Endothelial cell of umbilical vein (primary cell): ENCODE measurements at regions not wholly inside any gene's neighbourhood (a gene's known extent, or its start where the extent isn't known, plus 50 kb on each side); places are given as distances from the start of the nearest gene placed in this dataset.

ENCODE experiments used
- BruUV-seq: library from RNA; stranded (reverse); fragments of 400-500 nt; replicated peaks from 2 replicates; lab custom pipeline; 2021; lab: Mats Ljungman, UMichigan
- CTCF ChIA-PET: fragments of 300-600, 350-600 bp; sonication (Branson Sonifier 250); formaldehyde crosslinking; loops from one replicate; lab custom pipeline; 2021; ENCODE audit warnings: antibody characterized with exemption, inconsistent platforms; lab: Charles Lee
- POLR2A ChIA-PET: fragments of 300-600, 350-600 bp; sonication (Branson Sonifier 250); formaldehyde crosslinking; loops from one replicate; lab custom pipeline; 2021; ENCODE audit warnings: antibody characterized with exemption, inconsistent platforms; lab: Charles Lee
- DNase-seq: peaks from one replicate; pipeline ENCODE4 v3.0.0-alpha.2; 2011; ENCODE audit warnings: low read depth, low spot score
- FAIRE-seq: peaks from 2 replicates; lab custom pipeline; 2011; peaks lifted over from hg19 to GRCh38; lab: Jason Lieb, UNC
- H2AFZ ChIP-seq: 2 replicates; pipeline ENCODE4 v1.6.0; 2012; ENCODE audit warnings: low read depth, low read length, control low read depth, inconsistent platforms
- H3K27ac ChIP-seq: 2 replicates; pipeline ENCODE4 v1.5.1; 2011; ENCODE audit warnings: low read depth, mild to moderate bottlenecking, control low read depth, low read length, moderate library complexity; ENCODE audit not compliant: insufficient read depth
- H3K27me3 ChIP-seq, 2 experiments: 2 replicates each; pipeline versions ENCODE4 v1.6.0 to v1.6.1; 2011; ENCODE audit warnings: low read length in 2 of 2, mixed read lengths in 1 of 2; ENCODE audit not compliant: control insufficient read depth in 2 of 2, insufficient read depth in 2 of 2
- H3K36me3 ChIP-seq, 2 experiments: 2 replicates in 1 of 2; 3 replicates in 1 of 2; pipeline ENCODE4 v1.5.1; 2011; ENCODE audit warnings: low read length in 2 of 2, mild to moderate bottlenecking in 1 of 2, moderate library complexity in 1 of 2; ENCODE audit not compliant: control insufficient read depth in 2 of 2, insufficient read depth in 2 of 2; ENCODE audit errors: extremely low read depth in 1 of 2
- H3K4me1 ChIP-seq: 3 replicates; pipeline ENCODE4 v1.5.1; 2011; ENCODE audit warnings: mild to moderate bottlenecking, low read length; ENCODE audit not compliant: control insufficient read depth, insufficient read depth; ENCODE audit errors: extremely low read depth
- H3K4me2 ChIP-seq: 2 replicates; pipeline ENCODE4 v1.6.1; 2011; ENCODE audit warnings: low read length, control low read depth, mixed read lengths; ENCODE audit not compliant: insufficient read depth
- H3K4me3 ChIP-seq, 3 experiments: fragments of 200-600 bp in 1 of 3; sonication (generic), shearing (Covaris generic) in 1 of 3; replicated peaks in 1 of 3; 2 replicates each; pipeline ENCODE4 v1.5.1; 2011 to 2016; ENCODE audit warnings: control low read depth in 3 of 3, low read length in 3 of 3, mild to moderate bottlenecking in 2 of 3, inconsistent platforms in 1 of 3, low read depth in 1 of 3, moderate library complexity in 1 of 3; ENCODE audit not compliant: insufficient read depth in 1 of 3
- H3K79me2 ChIP-seq: 2 replicates; pipeline ENCODE4 v1.6.0; 2012; ENCODE audit warnings: low read length, inconsistent platforms; ENCODE audit not compliant: control insufficient read depth, insufficient read depth
- H3K9ac ChIP-seq: replicated peaks from 2 replicates; pipeline ENCODE3; 2011; ENCODE audit warnings: low read length, control low read depth; ENCODE audit not compliant: insufficient read depth; ENCODE audit errors: extremely low read depth
- H3K9me1 ChIP-seq: replicated peaks from 3 replicates; pipeline ENCODE4 v1.6.0; 2011; ENCODE audit warnings: mild to moderate bottlenecking, low read length; ENCODE audit not compliant: control insufficient read depth, insufficient read depth; ENCODE audit errors: extremely low read depth
- H3K9me3 ChIP-seq: replicated peaks from 2 replicates; pipeline ENCODE4 v1.5.1; 2012; ENCODE audit warnings: low read length, inconsistent platforms; ENCODE audit not compliant: control insufficient read depth, insufficient read depth
- H4K20me1 ChIP-seq: replicated peaks from 2 replicates; pipeline ENCODE3; 2011; ENCODE audit warnings: mild to moderate bottlenecking, low read length; ENCODE audit not compliant: control insufficient read depth, insufficient read depth; ENCODE audit errors: extremely low read depth
- EZH2 ChIP-seq: IDR thresholded peaks from 2 replicates; pipeline ENCODE4 v1.6.1; 2012; ENCODE audit warnings: borderline replicate concordance, low read depth, mild to moderate bottlenecking, moderate library complexity, low read length, inconsistent platforms; ENCODE audit not compliant: severe bottlenecking
- FOS ChIP-seq: IDR thresholded peaks from 2 replicates; pipeline ENCODE4 v1.6.1; 2011; ENCODE audit warnings: mild to moderate bottlenecking, low read length, moderate library complexity, borderline replicate concordance; ENCODE audit not compliant: insufficient read depth
- GATA2 ChIP-seq: IDR thresholded peaks from 2 replicates; pipeline ENCODE4 v1.7.0; 2011; ENCODE audit warnings: low read depth, mild to moderate bottlenecking, moderate library complexity, mixed read lengths, low read length; ENCODE audit not compliant: insufficient read length, insufficient read depth
- JUN ChIP-seq: IDR thresholded peaks from 2 replicates; pipeline ENCODE4 v1.6.1; 2011; ENCODE audit warnings: borderline replicate concordance, low read depth; ENCODE audit not compliant: insufficient read length, insufficient read depth
- MYC ChIP-seq: IDR thresholded peaks from one replicate; pipeline ENCODE4 v1.6.1; 2011; ENCODE audit warnings: mild to moderate bottlenecking, low read depth, low read length
- POLR2A ChIP-seq: IDR thresholded peaks from 2 replicates; pipeline ENCODE4 v1.6.1; 2012; ENCODE audit warnings: low read depth, mild to moderate bottlenecking, control low read depth, low read length
- POLR2AphosphoS5 ChIP-seq: IDR thresholded peaks from 2 replicates; pipeline ENCODE4 v1.6.1; 2012; ENCODE audit warnings: low read depth, mild to moderate bottlenecking, control low read depth, low read length, moderate library complexity; ENCODE audit not compliant: insufficient read depth
- dilution Hi-C: fragments of 300-500 bp; cut with MboI; formaldehyde crosslinking; loops from one replicate; pipeline ENCODE4 v1.15.0; 2019; ENCODE audit warnings: low sequenced_read_pairs; ENCODE audit not compliant: extremely low pct_ligation_motif_present
- intact Hi-C: fragments of 100-400 bp; cut with micrococcal nuclease; formaldehyde crosslinking; loops from one replicate; pipeline ENCODE4 v1.10.0; 2022
- TF ChIP-seq, protein P1 (sequence below), 2 donors: IDR thresholded peaks; 1 replicate in 1 of 2; 2 replicates in 1 of 2; pipeline ENCODE4 v1.5.1; 2011; ENCODE audit warnings: low read length in 2 of 2, mild to moderate bottlenecking in 2 of 2, moderate library complexity in 2 of 2, control low read depth in 1 of 2, inconsistent platforms in 1 of 2, low read depth in 1 of 2; ENCODE audit not compliant: insufficient read depth in 1 of 2; ENCODE audit errors: extremely low read depth in 1 of 2
- TF ChIP-seq, protein P2 (sequence below): IDR thresholded peaks from 2 replicates; pipeline ENCODE4 v1.6.1; 2011; ENCODE audit not compliant: insufficient read depth, insufficient read length

DNA sequence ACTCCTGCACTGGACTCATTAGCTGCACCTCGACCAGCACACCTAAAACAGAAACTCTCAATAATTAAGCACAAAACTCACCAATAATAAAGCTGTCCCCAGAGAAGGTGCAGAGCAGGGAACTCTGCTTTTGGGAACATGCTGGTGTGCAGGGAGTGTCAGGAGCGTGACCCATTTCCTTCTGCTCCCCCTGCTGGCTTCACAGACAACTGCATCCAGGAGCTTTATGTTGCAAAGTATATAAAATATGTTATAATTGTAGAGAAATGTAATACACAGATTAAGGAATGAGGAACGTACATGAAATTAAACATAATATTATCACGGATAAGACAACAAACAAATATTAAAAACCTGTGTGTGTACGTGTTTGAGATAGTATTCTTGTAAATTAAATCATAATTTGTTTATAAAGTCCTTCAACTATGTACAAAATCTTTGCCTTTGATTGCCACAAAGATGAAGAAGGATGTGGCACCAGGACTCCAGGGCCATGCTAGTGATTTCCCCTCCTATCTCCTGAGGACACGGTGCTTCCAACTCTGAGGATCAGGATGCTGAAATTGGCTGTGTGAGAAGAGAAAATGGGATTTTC, 68.6 kb upstream of the MAL start:
- Histone ChIP-seq H3K27ac (no peak overlapping the region), H3K9me3 (no peaks in the 10 kb centered on the region), H3K36me3 (no peaks in the 10 kb centered on the region), H2AFZ (no peak overlapping the region), H3K4me1 (no peaks in the 10 kb centered on the region), H3K9ac (no peak overlapping the region), H3K79me2 (no peaks in the 10 kb centered on the region), H3K9me1 (no peaks in the 10 kb centered on the region), H3K4me3 (no peak overlapping the region), H3K4me2 (no peak overlapping the region), H3K27me3 (no peaks in the 10 kb centered on the region), H4K20me1 (no peaks in the 10 kb centered on the region)
- DNase-seq (peak; percentile 30), FAIRE-seq (peak; percentile 74)
- POLR2A ChIA-PET = no interaction called here
- dilution Hi-C loops (no loop called here), intact Hi-C loops (no loop called here)
- no peak for TF ChIP-seq MYC
- TF ChIP-seq, protein P1, sequence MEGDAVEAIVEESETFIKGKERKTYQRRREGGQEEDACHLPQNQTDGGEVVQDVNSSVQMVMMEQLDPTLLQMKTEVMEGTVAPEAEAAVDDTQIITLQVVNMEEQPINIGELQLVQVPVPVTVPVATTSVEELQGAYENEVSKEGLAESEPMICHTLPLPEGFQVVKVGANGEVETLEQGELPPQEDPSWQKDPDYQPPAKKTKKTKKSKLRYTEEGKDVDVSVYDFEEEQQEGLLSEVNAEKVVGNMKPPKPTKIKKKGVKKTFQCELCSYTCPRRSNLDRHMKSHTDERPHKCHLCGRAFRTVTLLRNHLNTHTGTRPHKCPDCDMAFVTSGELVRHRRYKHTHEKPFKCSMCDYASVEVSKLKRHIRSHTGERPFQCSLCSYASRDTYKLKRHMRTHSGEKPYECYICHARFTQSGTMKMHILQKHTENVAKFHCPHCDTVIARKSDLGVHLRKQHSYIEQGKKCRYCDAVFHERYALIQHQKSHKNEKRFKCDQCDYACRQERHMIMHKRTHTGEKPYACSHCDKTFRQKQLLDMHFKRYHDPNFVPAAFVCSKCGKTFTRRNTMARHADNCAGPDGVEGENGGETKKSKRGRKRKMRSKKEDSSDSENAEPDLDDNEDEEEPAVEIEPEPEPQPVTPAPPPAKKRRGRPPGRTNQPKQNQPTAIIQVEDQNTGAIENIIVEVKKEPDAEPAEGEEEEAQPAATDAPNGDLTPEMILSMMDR (IDR thresholded peaks at IDR 0.05; ENCODE audit: extremely low read depth in 1 of 2, insufficient read depth in 1 of 2, low read depth in 1 of 2, low read length in 2 of 2) = peak; percentile 75
- BruUV-seq = no TSS peak
- CTCF ChIA-PET = interaction anchor here (0.6 to 4.0 kb wide), 21 partner anchors 8 to 705 kb away, joined by 3 to 26 read pairs (median 4); no protein-coding TSS in a partner anchor

DNA sequence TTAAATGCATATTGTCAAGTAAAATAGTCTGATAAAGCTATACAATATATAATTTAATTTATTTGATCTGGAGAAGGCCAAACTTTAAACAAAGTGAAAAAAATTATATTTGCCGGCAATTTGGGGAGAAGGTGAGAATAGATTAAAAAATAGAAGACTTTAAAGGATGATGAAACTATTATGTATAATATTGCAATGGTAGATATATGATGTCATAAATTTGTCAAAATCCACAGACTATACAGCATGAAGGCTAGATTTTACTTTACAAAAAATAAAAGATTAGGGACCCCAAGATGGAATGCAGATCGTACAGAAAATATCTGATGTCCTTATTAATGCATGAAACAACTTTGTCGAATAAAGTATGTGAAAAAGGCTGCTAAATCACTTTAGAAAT, 67.3 kb upstream of the MAL start:
- Histone ChIP-seq H3K9me1 (no peaks in the 10 kb centered on the region), H4K20me1 (no peaks in the 10 kb centered on the region), H3K9ac (no peak overlapping the region), H3K4me1 (no peaks in the 10 kb centered on the region), H3K36me3 (no peaks in the 10 kb centered on the region), H2AFZ (no peak overlapping the region), H3K4me2 (no peak overlapping the region), H3K27me3 (no peaks in the 10 kb centered on the region), H3K79me2 (no peaks in the 10 kb centered on the region), H3K27ac (no peak overlapping the region), H3K4me3 (no peak overlapping the region), H3K9me3 (no peaks in the 10 kb centered on the region)
- dilution Hi-C loops = no loop called here
- no TSS peak for BruUV-seq
- intact Hi-C loops = no loop called here
- no peak for DNase-seq
- ChIA-PET CTCF (interaction anchor here (1.4 to 4.0 kb wide), 2 partner anchors 14 to 28 kb away, joined by 3 to 26 read pairs; no protein-coding TSS in a partner anchor), POLR2A (no interaction called here)
- FAIRE-seq = no peak
- TF ChIP-seq FOS (no peak), EZH2 (no peak), POLR2A (no peak), GATA2 (no peak), JUN (no peak), MYC (no peak), POLR2AphosphoS5 (no peak)
- TF ChIP-seq, protein P1 (IDR thresholded peaks at IDR 0.05; ENCODE audit: extremely low read depth in 1 of 2, insufficient read depth in 1 of 2, low read depth in 1 of 2, low read length in 2 of 2) = no peak
- TF ChIP-seq, protein P2, sequence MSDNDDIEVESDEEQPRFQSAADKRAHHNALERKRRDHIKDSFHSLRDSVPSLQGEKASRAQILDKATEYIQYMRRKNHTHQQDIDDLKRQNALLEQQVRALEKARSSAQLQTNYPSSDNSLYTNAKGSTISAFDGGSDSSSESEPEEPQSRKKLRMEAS = no peak
